NCI-H2107 treated with DMSO at 0.1 percent for 48 hours (cell line): ENCODE measurements at regions not wholly inside any gene's neighbourhood (a gene's known extent, or its start where the extent isn't known, plus 50 kb on each side); places are given as distances from the start of the nearest gene placed in this dataset.
A peak's percentile ranks its signal among the peaks of the same experiment; 100 is the strongest.
"Not testable (repeated sequence)": the region's sequence is repeated elsewhere in the genome, so short reads cannot be mapped to it uniquely, and the experiment has no call there.

ENCODE experiments used
- DNase-seq: peaks from one replicate; lab custom pipeline; 2025; ENCODE audit not compliant: unreplicated experiment; lab: John Stamatoyannopoulos, UW

DNA sequence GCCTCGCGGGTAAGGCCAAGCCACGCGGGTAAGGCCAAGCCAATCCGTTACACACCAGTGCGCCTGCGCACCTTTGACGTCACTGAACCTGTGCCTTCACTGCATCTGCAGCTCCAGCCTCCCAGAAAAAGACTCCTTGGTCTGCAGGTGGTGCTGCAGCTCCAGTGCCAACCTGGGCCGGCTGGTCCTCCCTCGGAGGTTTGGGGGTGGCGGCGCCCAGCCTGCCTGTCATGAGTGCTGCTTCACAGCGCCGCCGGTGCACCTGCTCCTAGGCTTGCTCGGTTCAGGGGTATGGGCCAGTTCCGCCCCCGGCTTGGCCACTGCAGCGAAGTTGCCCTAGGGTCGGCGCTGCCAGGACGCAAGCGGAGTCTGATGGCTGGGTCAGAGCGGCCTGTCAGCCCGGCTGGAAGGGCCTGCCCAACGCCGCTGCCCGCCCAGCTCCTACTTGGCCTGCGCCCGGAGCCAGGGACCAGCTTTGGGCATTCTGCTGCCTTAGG lies 146.6 kb downstream of the USP22 start:
- DNase-seq, result no peak

DNA sequence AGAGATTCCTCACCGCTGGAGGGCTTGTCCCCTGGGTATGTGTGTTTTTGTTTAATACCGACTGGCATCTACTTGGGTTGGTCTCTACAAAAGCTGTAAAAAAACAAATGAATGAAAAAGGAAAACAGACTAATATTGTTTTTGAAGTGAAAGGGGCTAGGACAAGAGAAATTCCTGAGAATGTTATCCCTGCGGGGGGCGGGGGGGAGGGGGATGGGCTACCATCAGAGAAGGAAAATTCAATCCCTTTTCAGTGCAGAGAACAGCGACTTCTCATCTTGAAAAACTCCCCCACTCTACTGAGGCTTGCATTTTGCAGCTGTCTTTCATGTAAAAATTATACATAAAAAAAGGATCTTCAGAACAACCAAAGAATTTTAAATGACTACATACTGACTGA lies 144.1 kb downstream of the USP22 start:
- not testable (repeated sequence) for DNase-seq

DNA sequence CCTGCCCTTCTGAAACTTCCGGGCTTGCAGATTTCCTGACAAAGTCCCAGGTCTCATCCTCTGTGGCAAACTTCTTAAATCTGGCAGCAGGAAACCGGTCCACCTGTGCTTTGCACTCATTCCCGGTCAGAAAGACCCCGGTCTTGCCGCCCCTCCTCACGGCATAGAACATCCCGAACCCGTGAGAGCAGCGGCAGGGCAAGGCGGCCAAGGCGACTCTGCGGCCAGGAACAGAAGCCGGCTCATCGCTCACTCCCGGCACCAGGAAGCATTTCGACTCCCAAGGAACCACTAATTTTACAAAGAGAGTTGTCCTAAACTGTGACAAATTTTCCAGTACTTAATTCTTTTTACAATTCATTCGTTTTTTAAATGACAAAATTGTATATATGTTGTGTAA lies 140.3 kb downstream of the USP22 start:
- DNase-seq, result not testable (repeated sequence)

DNA sequence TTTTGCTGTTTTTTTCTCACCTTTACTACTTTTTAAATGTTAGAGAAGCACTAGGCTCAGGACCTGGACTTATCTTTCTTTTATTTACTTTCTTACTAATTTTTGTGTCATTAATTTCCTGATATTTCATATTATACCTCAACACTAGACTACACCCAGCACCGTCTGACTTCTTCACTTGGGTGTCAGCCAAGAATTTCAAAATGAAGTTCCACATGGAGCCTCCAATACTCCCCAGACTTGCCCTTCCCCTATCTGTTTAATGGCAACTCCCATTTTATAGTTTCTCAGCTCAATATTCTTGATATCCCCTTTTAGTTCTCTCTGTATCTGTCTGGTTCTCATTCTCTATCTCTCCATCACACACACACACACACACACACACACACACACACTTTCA lies 139.3 kb downstream of the USP22 start:
- DNase-seq, result not testable (repeated sequence)

- peak; percentile 6 for DNase-seq
Observed at GRCh38 chr17:20908313-20909267, 134.2 kb downstream of the USP22 start.

DNA sequence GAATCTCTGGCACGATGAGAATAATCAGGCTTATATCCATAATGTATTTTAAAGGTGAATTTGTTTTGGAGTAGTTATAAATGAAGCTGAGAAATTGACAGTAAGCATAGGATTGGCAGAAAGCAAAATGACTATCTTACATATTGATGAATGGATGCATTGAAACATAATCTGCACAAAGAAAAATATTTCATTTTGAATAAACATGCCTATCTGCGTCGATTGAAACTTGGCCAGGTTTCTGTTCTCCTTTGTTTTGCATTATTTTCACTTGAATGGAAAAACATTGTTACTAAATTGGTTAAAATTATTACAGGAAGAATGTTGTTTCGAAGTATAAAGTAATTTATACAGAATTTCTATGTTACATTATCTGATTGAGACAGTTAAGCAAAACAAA lies 128.2 kb downstream of the USP22 start:
- DNase-seq, result no peak

DNA sequence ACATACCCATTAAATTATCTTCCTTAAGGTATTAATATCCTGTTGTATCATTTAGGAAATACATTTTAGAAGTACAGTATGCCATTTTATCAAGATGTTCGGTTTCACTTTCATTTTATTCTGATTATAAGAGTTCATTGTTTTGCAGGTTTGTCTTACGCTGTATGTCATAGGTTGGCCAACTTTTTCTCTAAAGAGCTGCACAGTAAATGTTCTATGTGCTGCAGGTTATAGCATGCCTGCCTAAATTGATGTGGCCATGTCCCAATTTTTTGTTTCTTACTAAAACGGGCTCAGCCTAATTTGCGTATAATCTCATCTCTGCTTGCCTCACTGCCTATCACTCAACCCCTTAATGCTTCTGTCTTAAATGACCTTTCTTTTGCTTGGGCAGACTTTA lies 126.4 kb downstream of the USP22 start:
- DNase-seq, result no peak

DNA sequence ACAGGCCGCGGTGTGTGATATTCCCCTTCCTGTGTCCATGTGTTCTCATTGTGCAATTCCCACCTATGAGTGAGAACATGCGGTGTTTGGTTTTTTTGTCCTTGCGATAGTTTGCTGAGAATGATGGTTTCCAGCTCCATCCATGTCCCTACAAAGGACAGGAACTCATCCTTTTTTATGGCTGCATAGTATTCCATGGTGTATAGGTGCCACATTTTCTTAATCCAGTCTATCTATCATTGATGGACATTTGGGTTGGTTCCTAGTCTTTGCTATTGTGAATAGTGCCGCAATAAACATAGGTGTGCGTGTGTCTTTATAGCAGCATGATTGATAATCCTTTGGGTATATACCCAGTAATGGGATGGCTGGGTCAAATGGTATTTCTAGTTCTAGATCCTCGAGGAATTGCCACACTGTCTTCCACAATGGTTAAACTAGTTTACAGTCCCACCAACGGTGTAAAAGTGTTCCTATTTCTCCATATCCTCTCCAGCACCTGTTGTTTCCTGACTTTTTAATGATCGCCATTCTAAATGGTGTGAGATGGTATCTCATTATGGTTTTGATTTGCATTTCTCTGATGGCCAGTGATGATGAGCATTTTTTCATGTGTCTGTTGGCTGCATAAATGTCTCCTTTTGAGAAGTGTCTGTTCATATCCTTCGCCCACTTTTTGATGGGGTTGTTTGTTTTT lies 125.1 kb downstream of the USP22 start:
- not testable (repeated sequence) for DNase-seq

DNA sequence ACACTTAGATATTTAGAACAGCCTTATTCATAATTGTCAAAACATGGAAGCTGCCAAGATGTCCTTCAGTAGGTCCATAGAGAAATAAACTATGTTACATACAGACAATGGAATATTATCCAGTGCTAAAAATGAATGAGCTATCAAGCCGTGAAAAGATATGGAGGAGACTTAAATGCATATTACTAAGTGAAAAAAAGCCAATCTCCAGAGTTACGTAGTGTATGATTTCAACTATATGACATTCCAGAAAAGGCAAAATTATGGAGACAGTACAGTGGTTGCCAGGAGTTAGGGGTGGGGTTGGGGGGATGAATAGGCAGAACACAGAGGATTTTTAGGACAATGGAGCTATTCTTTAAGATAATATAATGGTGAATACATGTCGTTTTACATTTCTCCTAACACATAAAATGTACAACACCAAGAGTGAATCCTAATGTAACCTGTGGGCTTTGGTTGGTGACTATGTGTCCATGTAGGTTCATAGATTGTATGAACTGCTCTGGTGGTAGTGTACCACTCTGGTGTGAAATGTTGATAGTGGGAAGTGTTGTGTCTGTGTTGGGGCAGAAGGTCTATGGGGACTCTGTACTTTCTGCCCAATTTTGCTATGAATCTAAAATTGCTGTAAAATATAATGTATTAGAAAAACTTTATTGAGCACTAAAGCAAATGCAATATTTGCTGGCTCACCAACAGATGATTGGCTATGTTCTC lies 122.6 kb downstream of the USP22 start:
- DNase-seq, result no peak

DNA sequence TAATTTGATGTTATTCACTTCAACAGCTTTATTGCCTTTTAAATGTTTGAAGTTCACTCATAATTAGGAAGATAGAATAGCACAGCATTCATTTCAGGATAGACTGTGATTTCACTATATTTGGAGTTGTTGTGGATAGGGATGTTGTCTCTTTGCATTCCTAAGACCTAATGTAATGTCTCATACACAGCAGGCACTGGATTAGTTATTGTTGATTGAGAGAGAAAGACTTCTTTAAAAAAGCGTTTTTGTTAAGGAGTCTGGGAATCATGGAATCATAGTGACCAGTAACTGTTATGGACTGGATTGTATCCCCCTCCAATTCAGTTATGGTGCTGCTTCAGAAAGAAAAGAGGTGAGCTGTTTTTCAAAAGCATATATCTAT lies 122.0 kb downstream of the USP22 start:
- no peak for DNase-seq

DNA sequence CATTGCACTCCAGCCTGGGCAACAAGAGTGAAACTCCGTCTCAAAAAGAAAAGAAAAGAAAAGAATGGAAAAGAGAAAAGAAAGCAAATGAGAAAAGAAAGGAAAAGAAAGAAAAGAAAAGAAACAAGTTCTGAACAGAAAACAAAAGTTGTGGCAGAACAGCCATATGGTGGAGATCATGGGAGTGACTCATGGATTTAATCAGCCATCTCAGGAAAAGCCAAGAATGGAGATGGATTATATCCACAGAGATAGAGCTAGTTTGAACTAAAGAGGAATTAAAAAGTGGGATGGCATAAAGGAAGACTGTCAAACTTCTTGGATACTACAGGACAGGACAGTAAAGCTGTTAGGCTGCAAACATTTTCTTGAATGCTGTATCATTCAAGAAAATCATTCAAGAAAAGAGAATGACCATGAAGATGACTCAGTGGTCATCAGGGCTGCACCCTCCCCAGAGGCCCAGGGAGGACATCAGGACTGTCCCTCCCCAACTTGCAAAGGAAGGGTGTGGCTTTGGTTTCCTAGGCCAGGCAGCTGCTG lies 120.6 kb downstream of the USP22 start:
- DNase-seq, result no peak

- no peak for DNase-seq
Observed at GRCh38 chr17:20924306-20924705, 118.5 kb downstream of the USP22 start.

- no peak for DNase-seq
Observed at GRCh38 chr17:20925091-20925490, 117.7 kb downstream of the USP22 start.

- DNase-seq, result no peak
Observed at GRCh38 chr17:20925954-20926353, 116.9 kb downstream of the USP22 start.

DNA sequence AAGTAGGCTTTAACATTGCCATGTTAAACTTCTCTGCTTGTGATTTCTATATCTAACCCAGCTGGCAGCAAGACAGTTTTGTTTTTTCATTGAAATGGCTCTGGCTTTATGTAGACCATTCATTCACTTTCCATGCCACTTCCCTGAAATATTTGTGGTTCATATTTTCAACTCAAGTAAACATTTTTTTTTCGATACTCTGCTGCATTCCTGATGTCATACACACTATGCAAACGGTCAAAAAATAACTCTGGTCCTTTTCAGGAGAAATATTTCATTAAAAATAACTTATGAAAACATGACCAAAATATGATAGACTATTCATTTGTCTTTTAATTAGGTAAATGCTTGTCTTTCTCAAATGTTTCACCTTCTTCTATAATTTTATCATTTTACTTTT lies 116.3 kb downstream of the USP22 start:
- no peak for DNase-seq

DNA sequence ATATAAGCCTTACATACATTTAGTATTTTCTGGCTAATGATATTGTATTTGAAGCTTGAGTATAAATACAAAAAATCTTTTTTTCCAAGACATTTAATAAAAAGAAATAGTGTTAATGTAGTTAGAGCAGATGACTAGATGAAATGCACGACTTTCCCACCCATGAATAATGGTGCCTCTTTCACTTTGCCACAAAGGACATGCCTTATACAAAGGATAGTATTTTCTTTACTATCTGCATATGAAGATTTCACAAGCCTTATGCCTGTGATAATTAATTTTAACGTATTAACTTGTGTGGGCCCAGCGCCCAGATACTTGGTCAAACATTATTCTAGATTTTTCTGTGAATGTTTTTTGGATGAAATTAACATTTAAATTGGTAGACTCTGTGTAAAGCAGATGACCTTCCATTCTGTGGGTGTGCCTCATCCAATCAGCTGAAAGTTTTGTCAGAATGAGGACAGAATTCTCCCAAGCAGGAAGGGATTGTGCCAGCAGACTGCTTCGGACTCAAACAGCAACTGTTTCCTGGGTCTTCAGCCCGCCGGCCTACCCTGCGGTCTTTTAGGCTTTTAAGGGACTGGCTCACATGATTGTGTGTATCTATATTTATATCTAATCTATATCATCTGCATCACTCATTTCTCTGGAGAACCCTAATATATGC lies 115.4 kb downstream of the USP22 start:
- DNase-seq, result no peak

- no peak for DNase-seq
Observed at GRCh38 chr17:20929334-20929733, 113.5 kb downstream of the USP22 start.

DNA sequence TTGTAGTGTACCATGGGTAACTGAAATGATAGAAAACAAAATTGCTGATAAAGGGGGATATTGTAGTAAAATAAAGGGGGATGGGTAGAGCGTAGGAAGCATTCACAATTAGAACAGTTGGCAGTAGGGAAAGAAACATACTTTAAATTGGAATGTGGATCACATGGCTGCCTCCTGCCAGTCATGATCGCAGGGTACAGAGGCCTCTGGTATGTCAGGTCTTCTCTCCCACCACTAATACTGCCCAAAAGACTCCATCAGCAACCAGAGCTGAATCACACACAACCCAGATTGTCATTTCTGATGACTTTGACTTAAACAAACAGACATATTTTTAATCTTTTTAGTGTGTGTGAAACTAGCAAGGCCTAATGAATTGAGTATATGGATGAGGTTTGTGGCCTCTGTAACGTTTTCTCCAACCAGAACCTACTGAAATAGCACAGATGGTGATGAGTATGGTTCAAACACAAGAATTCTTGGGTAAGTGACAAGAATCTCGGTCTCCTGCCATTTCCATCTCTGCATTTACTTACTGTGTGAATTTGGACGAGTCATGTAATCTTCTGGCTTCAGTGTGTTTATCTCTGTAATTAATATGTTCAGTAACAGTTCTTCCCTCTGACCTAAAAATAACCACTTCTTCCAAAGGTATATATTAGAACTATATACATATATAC lies 112.6 kb downstream of the USP22 start:
- DNase-seq, result no peak

GRCh38 chr17:20933040-20933439 lies 109.8 kb downstream of the USP22 start:
- not testable (repeated sequence) for DNase-seq

DNA sequence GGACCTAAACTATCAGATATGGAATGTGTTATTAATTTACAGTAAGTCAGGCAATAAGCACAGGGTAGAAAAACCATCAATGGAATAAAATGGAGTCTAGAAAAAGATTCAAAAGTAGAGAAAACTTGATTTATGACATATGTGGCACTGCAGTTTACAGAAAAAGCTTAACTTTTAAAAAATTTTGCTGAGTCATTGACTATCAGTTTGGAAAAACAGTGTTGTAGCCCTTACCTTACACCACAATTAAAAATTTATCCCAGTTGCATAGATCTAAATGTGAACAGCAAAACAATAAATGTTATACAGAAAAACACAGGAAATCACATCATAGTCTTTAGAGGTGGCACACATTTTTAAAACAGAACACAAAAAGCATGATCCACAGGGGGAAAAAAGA lies 108.5 kb downstream of the USP22 start:
- no peak for DNase-seq
